ENCODE measurements at regions not wholly inside any gene's neighbourhood (a gene's known extent, or its start where the extent isn't known, plus 50 kb on each side); places are given as distances from the start of the nearest gene placed in this dataset.

DNA sequence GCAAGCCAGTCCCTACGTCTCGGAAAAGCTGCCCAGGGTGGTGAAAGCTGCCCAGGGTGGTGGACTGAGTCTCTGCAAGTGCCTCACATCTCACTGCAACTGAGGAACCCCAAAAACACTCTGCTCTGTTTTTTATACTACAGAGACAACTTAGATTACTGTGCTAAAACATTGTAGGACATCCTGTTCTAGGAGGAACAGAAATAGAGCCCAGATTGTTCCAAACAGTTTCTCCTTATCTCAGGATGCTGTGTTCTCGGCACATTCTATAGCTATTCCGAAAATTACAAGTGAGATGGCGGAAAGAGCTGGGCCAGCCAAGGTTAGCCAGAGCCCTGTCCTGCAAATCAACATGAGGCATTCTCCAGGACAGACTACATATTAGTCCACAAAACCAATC lies 138.7 kb downstream of the LRIG3 start:
- H3K4me1 ChIP-seq, result no peaks in the 10 kb centered on the region
- WGBS, 4 donors, result 56 to 75% (median 69%) methylated on average over 5 of the region's 5 CpGs
- TF ChIP-seq, protein P1, sequence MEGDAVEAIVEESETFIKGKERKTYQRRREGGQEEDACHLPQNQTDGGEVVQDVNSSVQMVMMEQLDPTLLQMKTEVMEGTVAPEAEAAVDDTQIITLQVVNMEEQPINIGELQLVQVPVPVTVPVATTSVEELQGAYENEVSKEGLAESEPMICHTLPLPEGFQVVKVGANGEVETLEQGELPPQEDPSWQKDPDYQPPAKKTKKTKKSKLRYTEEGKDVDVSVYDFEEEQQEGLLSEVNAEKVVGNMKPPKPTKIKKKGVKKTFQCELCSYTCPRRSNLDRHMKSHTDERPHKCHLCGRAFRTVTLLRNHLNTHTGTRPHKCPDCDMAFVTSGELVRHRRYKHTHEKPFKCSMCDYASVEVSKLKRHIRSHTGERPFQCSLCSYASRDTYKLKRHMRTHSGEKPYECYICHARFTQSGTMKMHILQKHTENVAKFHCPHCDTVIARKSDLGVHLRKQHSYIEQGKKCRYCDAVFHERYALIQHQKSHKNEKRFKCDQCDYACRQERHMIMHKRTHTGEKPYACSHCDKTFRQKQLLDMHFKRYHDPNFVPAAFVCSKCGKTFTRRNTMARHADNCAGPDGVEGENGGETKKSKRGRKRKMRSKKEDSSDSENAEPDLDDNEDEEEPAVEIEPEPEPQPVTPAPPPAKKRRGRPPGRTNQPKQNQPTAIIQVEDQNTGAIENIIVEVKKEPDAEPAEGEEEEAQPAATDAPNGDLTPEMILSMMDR (IDR thresholded peaks at IDR 0.05), result no peak
- TF ChIP-seq POLR2A (IDR thresholded peaks at IDR 0.05), result no peak
- intact Hi-C loops (cut with DNase I), result loop anchor here in 1 of 10 donors (2.0 kb wide), 1 partner anchor 29 kb away; no protein-coding TSS in a partner anchor
- H3K4me3 ChIP-seq, result peak overlapping the region in 4 of 12 donors; percentile 1 to 17 (median 4)
- H3K36me3 ChIP-seq, result no peaks in the 10 kb centered on the region
- ATAC-seq, result peak in 3 of 4 donors; percentile 38 to 68 (median 62)
- H3K27ac ChIP-seq, result no peak overlapping the region
- no peaks in the 10 kb centered on the region for H3K27me3 ChIP-seq
- no peak for DNase-seq
- H3K9me3 ChIP-seq, result peaks cover 0 to 8% (median 0%) of the 10 kb centered on the region in 12 donors

- intact Hi-C loops (cut with DNase I), result no loop called here
- H3K27ac ChIP-seq, result no peak overlapping the region
- H3K4me3 ChIP-seq, result no peak overlapping the region
- 57 to 76% (median 65%) methylated on average over 4 of the region's 4 CpGs for WGBS, 4 donors
- no peaks in the 10 kb centered on the region for H3K4me1 ChIP-seq
- ATAC-seq, result no peak
- H3K36me3 ChIP-seq, result no peaks in the 10 kb centered on the region
- H3K27me3 ChIP-seq, result no peaks in the 10 kb centered on the region
- TF ChIP-seq, protein P1 (IDR thresholded peaks at IDR 0.05), result no peak
- TF ChIP-seq POLR2A (IDR thresholded peaks at IDR 0.05), result no peak
- H3K9me3 ChIP-seq, result peaks cover 0 to 4% (median 0%) of the 10 kb centered on the region in 12 donors
- DNase-seq, result no peak
Measured at GRCh38 chr12:58787021-58787760, 133.1 kb downstream of the LRIG3 start.

DNA sequence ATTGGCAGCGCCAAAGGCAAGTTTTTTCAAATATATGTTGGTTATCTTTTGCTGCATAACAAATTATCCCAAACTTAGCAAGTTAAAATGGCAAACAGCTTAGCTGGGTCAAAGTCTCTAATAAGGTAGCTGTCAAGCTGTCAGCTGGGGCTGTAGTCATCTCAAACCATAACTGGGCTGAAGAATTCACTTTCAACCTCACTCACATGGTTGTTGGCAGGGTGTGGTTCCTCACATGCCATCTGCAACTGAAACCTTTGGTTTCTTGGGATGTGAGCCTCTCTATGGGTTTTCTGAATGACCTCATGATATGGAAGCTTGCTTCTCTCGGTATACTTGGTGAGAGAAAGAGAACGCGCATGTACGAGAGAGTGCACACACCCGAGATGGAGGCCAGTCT lies 125.4 kb downstream of the LRIG3 start:
- no peaks in the 10 kb centered on the region for H3K27me3 ChIP-seq
- no peak for ATAC-seq
- peaks cover 0 to 18% (median 0%) of the 10 kb centered on the region in 12 donors for H3K9me3 ChIP-seq
- no peaks in the 10 kb centered on the region for H3K4me1 ChIP-seq
- no peaks in the 10 kb centered on the region for H3K36me3 ChIP-seq
- TF ChIP-seq POLR2A (IDR thresholded peaks at IDR 0.05), result no peak
- DNase-seq, result no peak
- WGBS, 4 donors, result 94 to 97% (median 96%) methylated on average over 6 of the region's 6 CpGs
- no peak overlapping the region for H3K27ac ChIP-seq
- H3K4me3 ChIP-seq, result no peak overlapping the region
- intact Hi-C loops (cut with DNase I), result no loop called here

- intact Hi-C loops (cut with DNase I), result no loop called here
- Histone ChIP-seq H3K36me3 (no peaks in the 10 kb centered on the region), H3K27ac (no peak overlapping the region), H3K4me1 (no peaks in the 10 kb centered on the region), H3K27me3 (no peaks in the 10 kb centered on the region), H3K4me3 (no peak overlapping the region), H3K9me3 (peaks cover 0 to 19% (median 0%) of the 10 kb centered on the region in 12 donors)
- TF ChIP-seq, protein P1 (IDR thresholded peaks at IDR 0.05), result no peak
- no peak for TF ChIP-seq POLR2A (IDR thresholded peaks at IDR 0.05)
- ATAC-seq (no peak), DNase-seq (no peak)
- 83 to 93% (median 87%) methylated on average over 3 of the region's 3 CpGs for WGBS, 4 donors
Measured at GRCh38 chr12:58795825-58796224, 124.5 kb downstream of the LRIG3 start.
